ENCODE measurements at regions not wholly inside any gene's neighbourhood (a gene's known extent, or its start where the extent isn't known, plus 50 kb on each side); places are given as distances from the start of the nearest gene placed in this dataset.

GRCh38 chr22:27433585-27434190 is 367.9 kb downstream of the MN1 start:
- TF ChIP-seq, protein P1, sequence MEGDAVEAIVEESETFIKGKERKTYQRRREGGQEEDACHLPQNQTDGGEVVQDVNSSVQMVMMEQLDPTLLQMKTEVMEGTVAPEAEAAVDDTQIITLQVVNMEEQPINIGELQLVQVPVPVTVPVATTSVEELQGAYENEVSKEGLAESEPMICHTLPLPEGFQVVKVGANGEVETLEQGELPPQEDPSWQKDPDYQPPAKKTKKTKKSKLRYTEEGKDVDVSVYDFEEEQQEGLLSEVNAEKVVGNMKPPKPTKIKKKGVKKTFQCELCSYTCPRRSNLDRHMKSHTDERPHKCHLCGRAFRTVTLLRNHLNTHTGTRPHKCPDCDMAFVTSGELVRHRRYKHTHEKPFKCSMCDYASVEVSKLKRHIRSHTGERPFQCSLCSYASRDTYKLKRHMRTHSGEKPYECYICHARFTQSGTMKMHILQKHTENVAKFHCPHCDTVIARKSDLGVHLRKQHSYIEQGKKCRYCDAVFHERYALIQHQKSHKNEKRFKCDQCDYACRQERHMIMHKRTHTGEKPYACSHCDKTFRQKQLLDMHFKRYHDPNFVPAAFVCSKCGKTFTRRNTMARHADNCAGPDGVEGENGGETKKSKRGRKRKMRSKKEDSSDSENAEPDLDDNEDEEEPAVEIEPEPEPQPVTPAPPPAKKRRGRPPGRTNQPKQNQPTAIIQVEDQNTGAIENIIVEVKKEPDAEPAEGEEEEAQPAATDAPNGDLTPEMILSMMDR (IDR thresholded peaks at IDR 0.05): no peak
- DNase-seq (no peak), ATAC-seq (no peak)
- H3K4me3 ChIP-seq: no peak overlapping the region
- H3K36me3 ChIP-seq (ENCODE audit: low read depth): no peaks in the 10 kb centered on the region
- intact Hi-C loops (cut with DNase I, micrococcal nuclease): no loop called here
- H3K4me1 ChIP-seq (ENCODE audit: low read depth): no peaks in the 10 kb centered on the region
- peaks cover 9% of the 10 kb centered on the region for H3K9me3 ChIP-seq

DNA sequence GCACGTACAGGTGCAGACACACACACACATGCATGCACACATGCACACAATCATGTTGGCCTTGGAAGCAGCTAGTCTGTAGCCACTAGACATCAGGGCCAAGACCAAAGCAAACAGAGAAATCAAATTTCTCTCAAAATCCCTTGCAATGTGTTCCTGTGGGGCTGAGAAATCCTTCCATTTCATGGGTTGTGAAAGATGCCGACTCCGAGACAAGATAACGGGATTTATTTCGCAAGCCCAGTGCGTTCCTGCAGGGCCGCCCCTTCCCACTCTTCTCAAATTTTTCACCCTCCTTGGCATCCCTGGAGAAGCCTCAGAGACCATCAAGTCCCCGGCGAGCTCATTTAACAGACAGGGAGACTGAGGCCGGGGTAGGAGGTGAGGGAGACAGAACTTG is 366.7 kb downstream of the MN1 start:
- TF ChIP-seq, protein P1 (IDR thresholded peaks at IDR 0.05): no peak
- DNase-seq (no peak), ATAC-seq (no peak)
- Histone ChIP-seq H3K9me3 (peaks cover 9% of the 10 kb centered on the region), H3K4me1 (ENCODE audit: low read depth) (no peaks in the 10 kb centered on the region), H3K36me3 (ENCODE audit: low read depth) (no peaks in the 10 kb centered on the region), H3K4me3 (no peak overlapping the region)
- intact Hi-C loops (cut with DNase I, micrococcal nuclease): no loop called here

DNA sequence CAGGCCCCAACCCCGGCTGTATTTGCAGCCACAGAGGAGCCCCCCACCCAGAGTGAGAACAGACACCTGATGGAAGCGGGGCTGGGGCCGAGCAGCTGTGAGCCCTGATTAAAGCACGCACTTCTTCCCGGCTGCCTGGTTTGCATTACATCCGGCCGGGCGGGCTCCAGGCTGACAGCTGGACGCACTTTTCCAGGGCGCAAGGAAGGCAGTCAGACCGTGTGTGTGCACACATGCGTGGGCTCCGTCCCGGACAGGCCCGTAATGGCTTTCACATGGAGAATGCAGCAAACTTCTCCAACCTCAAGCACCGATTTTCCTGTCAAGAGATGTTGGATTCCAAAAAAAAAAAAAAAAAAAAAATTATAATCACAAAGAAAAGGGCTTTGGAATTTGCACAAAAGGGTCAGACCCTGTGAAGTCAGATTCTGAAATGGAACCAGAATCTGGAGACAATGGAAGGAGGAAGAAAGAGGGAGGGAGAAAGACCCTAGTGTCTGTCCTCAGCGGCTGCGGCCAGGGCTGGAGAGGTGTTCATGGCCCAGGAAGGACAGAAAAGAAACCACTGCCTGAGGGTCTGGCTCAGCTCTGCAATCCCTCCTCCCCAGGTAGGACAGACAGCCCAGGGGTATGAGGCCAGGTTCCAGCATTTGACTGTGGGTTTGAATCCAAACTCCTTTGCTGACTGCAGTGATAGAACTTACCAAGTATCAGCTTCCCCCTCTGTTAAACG is 365.5 kb downstream of the MN1 start:
- intact Hi-C loops (cut with DNase I, micrococcal nuclease): no loop called here
- ATAC-seq: peak; percentile 31
- TF ChIP-seq, protein P1 (IDR thresholded peaks at IDR 0.05): no peak
- no peaks in the 10 kb centered on the region for H3K36me3 ChIP-seq (ENCODE audit: low read depth)
- no peak overlapping the region for H3K4me3 ChIP-seq
- H3K9me3 ChIP-seq: peaks cover 9% of the 10 kb centered on the region
- peak in 1 of 3 donors; percentile 12 for DNase-seq
- H3K4me1 ChIP-seq (ENCODE audit: low read depth): no peaks in the 10 kb centered on the region

- no peak for DNase-seq
- H3K9me3 ChIP-seq: peaks cover 8% of the 10 kb centered on the region
- TF ChIP-seq, protein P1 (IDR thresholded peaks at IDR 0.05): no peak
- intact Hi-C loops (cut with DNase I, micrococcal nuclease): no loop called here
- no peaks in the 10 kb centered on the region for H3K36me3 ChIP-seq (ENCODE audit: low read depth)
- H3K4me3 ChIP-seq: no peak overlapping the region
- ATAC-seq: no peak
- H3K4me1 ChIP-seq (ENCODE audit: low read depth): no peaks in the 10 kb centered on the region
Observed at GRCh38 chr22:27436591-27436990, 365.0 kb downstream of the MN1 start.

DNA sequence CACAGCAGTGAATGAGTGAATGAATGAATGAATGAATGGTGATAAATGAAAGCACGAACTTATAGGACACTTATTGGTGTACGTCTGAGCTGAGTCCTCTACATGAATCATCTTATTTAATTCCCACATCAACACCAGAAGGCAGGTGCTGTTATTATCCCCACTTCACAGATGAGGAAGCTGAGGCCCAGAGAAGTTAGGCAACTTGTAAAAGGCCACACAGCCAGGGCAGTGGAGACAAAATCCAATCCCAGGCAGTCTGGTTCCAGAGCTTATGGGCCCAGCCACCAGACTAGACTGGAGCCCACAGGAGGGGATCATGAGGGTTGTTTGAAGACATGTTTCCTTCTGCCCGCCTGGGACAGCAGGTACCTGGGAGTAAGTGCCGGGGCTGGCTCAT is 364.0 kb downstream of the MN1 start:
- intact Hi-C loops (cut with DNase I, micrococcal nuclease): no loop called here
- no peaks in the 10 kb centered on the region for H3K36me3 ChIP-seq (ENCODE audit: low read depth)
- no peak for ATAC-seq

More for the DNA sequence above, 364.0 kb downstream of the MN1 start:
- Histone ChIP-seq H3K4me3 (no peak overlapping the region), H3K9me3 (no peaks in the 10 kb centered on the region), H3K4me1 (ENCODE audit: low read depth) (no peaks in the 10 kb centered on the region)
- TF ChIP-seq, protein P1 (IDR thresholded peaks at IDR 0.05): no peak
- DNase-seq: no peak
